ENCODE measurements at regions not wholly inside any gene's neighbourhood (a gene's known extent, or its start where the extent isn't known, plus 50 kb on each side); places are given as distances from the start of the nearest gene placed in this dataset.

DNA sequence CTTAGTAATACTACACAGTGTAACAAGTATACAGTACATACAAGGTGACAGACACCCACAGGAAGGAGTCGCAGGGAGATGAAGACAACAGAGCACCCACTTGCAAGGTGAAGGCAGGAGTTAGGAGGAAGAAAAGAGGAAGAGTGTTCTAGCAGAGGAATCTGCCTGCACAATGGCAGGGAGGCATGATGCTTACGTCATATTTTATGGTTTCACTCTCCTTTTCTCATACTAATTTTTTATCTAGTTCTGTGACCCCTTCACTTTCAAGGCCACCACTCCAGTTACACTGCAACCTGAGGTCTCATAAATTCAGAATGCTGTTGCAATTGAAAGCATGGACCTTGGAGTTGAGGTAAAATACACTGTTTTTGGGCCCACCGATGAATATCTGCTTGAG is 331.7 kb downstream of the MEIS1 start:
- Histone ChIP-seq H3K27me3 (replicated peaks in 1 of 2; ENCODE audit: control insufficient read depth in 2 of 2, insufficient read depth in 2 of 2, low read length in 1 of 2) (no peaks in the 10 kb centered on the region), H3K36me3 (ENCODE audit: control insufficient read depth in 2 of 2, insufficient read depth in 2 of 2, low read length in 1 of 2) (no peaks in the 10 kb centered on the region), H3K9me3 (replicated peaks; ENCODE audit: control insufficient read depth, insufficient read depth, low read length) (no peaks in the 10 kb centered on the region), H3K4me3 (no peak overlapping the region), H3K4me2 (ENCODE audit: control insufficient read depth, insufficient read depth) (no peak overlapping the region), H3K27ac (ENCODE audit: control insufficient read depth, insufficient read depth) (no peak overlapping the region), H3K79me2 (ENCODE audit: control insufficient read depth, insufficient read depth, low read length) (no peaks in the 10 kb centered on the region), H4K20me1 (ENCODE audit: control insufficient read depth, insufficient read depth) (no peaks in the 10 kb centered on the region), H3K9ac (ENCODE audit: control insufficient read depth, insufficient read depth, low read length) (no peak overlapping the region), H2AFZ (ENCODE audit: control insufficient read depth, low read depth, low read length) (no peak overlapping the region), H3K4me1 (ENCODE audit: control insufficient read depth, insufficient read depth, low read length) (no peaks in the 10 kb centered on the region)
- no TSS peak for BruUV-seq (replicated peaks)
- DNase-seq (ENCODE audit: low read depth, low spot score) (no peak), ATAC-seq (no peak), FAIRE-seq (no peak)
- CTCF ChIA-PET, result no interaction called here
- RAD21 ChIA-PET (ENCODE audit: unreplicated experiment), result no interaction called here
- 34% methylated on average over 3 of the region's 3 CpGs for WGBS (ENCODE audit: insufficient coverage, insufficient replicate concordance, low lambda C conversion rate, missing lambda C conversion rate)
- intact Hi-C loops (cut with micrococcal nuclease; ENCODE audit: unreplicated experiment) (no loop called here), in situ Hi-C loops (cut with MboI) (no loop called here)
- TF ChIP-seq ZZZ3 (IDR thresholded peaks at IDR 0.05; ENCODE audit: control insufficient read depth, insufficient read length, low read depth) (no peak), MYB (IDR thresholded peaks at IDR 0.05; ENCODE audit: borderline replicate concordance, low read depth, low read length) (no peak), RELA (IDR thresholded peaks at IDR 0.05; ENCODE audit: borderline replicate concordance, partially characterized antibody) (no peak), ZNF384 (IDR thresholded peaks at IDR 0.05; ENCODE audit: borderline replicate concordance, low read depth, low read length) (no peak), SREBF1 (IDR thresholded peaks at IDR 0.05; ENCODE audit: low read length) (no peak), KAT2A (conservative IDR thresholded peaks at IDR 0.05; ENCODE audit: control insufficient read depth, low read depth, low read length) (no peak), SIX5 (IDR thresholded peaks at IDR 0.05; ENCODE audit: low read depth, low read length, severe bottlenecking) (no peak), BHLHE40 (IDR thresholded peaks at IDR 0.05; ENCODE audit: borderline replicate concordance in 1 of 2, low read depth in 2 of 2, low read length in 1 of 2) (no peak), CREM (IDR thresholded peaks at IDR 0.05; ENCODE audit: low read depth) (no peak)
- TF ChIP-seq, protein P1, sequence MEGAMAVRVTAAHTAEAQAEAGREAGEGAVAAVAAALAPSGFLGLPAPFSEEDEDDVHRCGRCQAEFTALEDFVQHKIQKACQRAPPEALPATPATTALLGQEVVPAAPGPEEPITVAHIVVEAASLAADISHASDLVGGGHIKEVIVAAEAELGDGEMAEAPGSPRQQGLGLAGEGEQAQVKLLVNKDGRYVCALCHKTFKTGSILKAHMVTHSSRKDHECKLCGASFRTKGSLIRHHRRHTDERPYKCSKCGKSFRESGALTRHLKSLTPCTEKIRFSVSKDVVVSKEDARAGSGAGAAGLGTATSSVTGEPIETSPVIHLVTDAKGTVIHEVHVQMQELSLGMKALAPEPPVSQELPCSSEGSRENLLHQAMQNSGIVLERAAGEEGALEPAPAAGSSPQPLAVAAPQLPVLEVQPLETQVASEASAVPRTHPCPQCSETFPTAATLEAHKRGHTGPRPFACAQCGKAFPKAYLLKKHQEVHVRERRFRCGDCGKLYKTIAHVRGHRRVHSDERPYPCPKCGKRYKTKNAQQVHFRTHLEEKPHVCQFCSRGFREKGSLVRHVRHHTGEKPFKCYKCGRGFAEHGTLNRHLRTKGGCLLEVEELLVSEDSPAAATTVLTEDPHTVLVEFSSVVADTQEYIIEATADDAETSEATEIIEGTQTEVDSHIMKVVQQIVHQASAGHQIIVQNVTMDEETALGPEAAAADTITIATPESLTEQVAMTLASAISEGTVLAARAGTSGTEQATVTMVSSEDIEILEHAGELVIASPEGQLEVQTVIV (IDR thresholded peaks at IDR 0.05; ENCODE audit: borderline replicate concordance, partially characterized antibody), result no peak
- TF ChIP-seq, protein P2, sequence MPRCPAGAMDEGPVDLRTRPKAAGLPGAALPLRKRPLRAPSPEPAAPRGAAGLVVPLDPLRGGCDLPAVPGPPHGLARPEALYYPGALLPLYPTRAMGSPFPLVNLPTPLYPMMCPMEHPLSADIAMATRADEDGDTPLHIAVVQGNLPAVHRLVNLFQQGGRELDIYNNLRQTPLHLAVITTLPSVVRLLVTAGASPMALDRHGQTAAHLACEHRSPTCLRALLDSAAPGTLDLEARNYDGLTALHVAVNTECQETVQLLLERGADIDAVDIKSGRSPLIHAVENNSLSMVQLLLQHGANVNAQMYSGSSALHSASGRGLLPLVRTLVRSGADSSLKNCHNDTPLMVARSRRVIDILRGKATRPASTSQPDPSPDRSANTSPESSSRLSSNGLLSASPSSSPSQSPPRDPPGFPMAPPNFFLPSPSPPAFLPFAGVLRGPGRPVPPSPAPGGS (IDR thresholded peaks at IDR 0.05; ENCODE audit: borderline replicate concordance, insufficient read depth, low read depth, low read length, poor library complexity, severe bottlenecking), result no peak
- POLR2A ChIA-PET, result no interaction called here
- SMC1A ChIA-PET (ENCODE audit: uncharacterized antibody, unreplicated experiment), result no interaction called here

All from GM12878 (cell line).